Liver (tissue), 3 donors: ENCODE measurements at regions not wholly inside any gene's neighbourhood (a gene's known extent, or its start where the extent isn't known, plus 50 kb on each side); places are given as distances from the start of the nearest gene placed in this dataset.

ENCODE experiments used
- EGR1 ChIP-seq, 2 donors: IDR thresholded peaks; 2 replicates each; pipeline ENCODE4 v1.6.1; 2016 to 2018; ENCODE audit warnings: antibody characterized with exemption in 2 of 2, low read depth in 2 of 2
- HNF4A ChIP-seq, 2 donors: conservative IDR thresholded peaks; 2 replicates each; pipeline ENCODE4 v1.6.1; 2016; ENCODE audit warnings: antibody characterized with exemption in 2 of 2, mild to moderate bottlenecking in 2 of 2
- NR2F2 ChIP-seq: IDR thresholded peaks from 2 replicates; pipeline ENCODE4 v1.6.1; 2016; ENCODE audit warnings: antibody characterized with exemption
- RAD21 ChIP-seq, 2 donors: IDR thresholded peaks; 2 replicates each; pipeline ENCODE4 v1.6.1; 2016; ENCODE audit warnings: antibody characterized with exemption in 2 of 2, mild to moderate bottlenecking in 2 of 2
- SP1 ChIP-seq: IDR thresholded peaks from 2 replicates; pipeline ENCODE4 v1.6.1; 2018; ENCODE audit warnings: antibody characterized with exemption, mild to moderate bottlenecking
- TAF1 ChIP-seq: conservative IDR thresholded peaks from 2 replicates; pipeline ENCODE4 v1.6.1; 2016; ENCODE audit warnings: antibody characterized with exemption, mild to moderate bottlenecking
- TF ChIP-seq, protein P1 (sequence below): IDR thresholded peaks from 2 replicates; pipeline ENCODE4 v1.6.1; 2016; ENCODE audit warnings: antibody characterized with exemption
- TF ChIP-seq, protein P2 (sequence below): fragments of 150-350 bp; IDR thresholded peaks from 2 replicates; pipeline ENCODE4 v1.5.1; 2017; ENCODE audit warnings: improper control_type of control experiment, low read depth, low read length; ENCODE audit not compliant: missing input control
- TF ChIP-seq, protein P3 (sequence below): IDR thresholded peaks from 2 replicates; pipeline ENCODE4 v1.6.1; 2016; ENCODE audit warnings: antibody characterized with exemption
- donor health status: healthy.
- donor health status: healthy.

DNA sequence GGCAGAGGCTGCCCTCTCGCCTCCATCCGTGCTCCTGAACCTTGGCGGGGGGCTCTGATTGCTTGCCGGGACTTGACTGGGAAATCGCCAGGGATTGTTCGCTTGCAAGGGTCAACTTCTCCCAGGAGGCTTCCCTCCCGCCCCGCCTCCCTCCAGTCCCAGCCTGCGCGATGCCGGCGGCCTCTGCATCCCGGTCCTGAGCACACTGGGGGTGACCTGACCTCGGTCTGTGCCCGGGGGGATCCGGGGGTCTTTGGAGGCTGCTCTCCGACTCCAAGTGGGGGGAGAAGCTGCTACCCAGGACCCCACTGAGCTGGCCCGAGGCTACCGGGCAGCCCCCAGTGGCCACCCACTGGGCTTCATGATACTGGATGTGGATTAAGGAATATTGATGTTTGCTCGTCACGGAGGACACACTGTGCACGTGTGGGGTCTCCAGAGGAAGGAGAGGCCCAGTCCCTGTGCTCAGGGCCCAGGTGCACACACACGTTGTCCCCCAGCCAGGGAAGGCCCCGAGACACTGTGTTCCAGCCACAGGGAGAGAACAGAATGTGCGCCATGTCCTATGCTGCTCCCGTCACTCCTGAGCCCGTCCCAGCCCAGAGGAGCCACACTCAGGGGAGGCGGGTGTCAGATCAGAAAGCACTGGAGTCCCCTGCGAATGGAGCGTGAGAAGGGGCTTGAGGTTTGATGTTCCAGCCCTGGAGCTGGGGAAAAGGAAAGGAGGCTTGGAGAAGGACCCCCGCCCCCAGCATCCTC lies 55.9 kb upstream of the NKX1-1 start:
- TF ChIP-seq, protein P1, sequence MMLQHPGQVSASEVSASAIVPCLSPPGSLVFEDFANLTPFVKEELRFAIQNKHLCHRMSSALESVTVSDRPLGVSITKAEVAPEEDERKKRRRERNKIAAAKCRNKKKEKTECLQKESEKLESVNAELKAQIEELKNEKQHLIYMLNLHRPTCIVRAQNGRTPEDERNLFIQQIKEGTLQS: no peak
- TF ChIP-seq EGR1 (IDR thresholded peaks at IDR 0.05; ENCODE audit: low read depth in 2 of 2) (no peak), NR2F2 (no peak), TAF1 (no peak), RAD21 (IDR thresholded peaks at IDR 0.05) (no peak), HNF4A (conservative IDR thresholded peaks at IDR 0.05) (no peak), SP1 (no peak)
- TF ChIP-seq, protein P2, sequence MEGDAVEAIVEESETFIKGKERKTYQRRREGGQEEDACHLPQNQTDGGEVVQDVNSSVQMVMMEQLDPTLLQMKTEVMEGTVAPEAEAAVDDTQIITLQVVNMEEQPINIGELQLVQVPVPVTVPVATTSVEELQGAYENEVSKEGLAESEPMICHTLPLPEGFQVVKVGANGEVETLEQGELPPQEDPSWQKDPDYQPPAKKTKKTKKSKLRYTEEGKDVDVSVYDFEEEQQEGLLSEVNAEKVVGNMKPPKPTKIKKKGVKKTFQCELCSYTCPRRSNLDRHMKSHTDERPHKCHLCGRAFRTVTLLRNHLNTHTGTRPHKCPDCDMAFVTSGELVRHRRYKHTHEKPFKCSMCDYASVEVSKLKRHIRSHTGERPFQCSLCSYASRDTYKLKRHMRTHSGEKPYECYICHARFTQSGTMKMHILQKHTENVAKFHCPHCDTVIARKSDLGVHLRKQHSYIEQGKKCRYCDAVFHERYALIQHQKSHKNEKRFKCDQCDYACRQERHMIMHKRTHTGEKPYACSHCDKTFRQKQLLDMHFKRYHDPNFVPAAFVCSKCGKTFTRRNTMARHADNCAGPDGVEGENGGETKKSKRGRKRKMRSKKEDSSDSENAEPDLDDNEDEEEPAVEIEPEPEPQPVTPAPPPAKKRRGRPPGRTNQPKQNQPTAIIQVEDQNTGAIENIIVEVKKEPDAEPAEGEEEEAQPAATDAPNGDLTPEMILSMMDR: no peak
- TF ChIP-seq, protein P3, sequence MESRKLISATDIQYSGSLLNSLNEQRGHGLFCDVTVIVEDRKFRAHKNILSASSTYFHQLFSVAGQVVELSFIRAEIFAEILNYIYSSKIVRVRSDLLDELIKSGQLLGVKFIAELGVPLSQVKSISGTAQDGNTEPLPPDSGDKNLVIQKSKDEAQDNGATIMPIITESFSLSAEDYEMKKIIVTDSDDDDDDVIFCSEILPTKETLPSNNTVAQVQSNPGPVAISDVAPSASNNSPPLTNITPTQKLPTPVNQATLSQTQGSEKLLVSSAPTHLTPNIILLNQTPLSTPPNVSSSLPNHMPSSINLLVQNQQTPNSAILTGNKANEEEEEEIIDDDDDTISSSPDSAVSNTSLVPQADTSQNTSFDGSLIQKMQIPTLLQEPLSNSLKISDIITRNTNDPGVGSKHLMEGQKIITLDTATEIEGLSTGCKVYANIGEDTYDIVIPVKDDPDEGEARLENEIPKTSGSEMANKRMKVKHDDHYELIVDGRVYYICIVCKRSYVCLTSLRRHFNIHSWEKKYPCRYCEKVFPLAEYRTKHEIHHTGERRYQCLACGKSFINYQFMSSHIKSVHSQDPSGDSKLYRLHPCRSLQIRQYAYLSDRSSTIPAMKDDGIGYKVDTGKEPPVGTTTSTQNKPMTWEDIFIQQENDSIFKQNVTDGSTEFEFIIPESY: no peak
